Endothelial cell of umbilical vein (primary cell): ENCODE measurements at regions not wholly inside any gene's neighbourhood (a gene's known extent, or its start where the extent isn't known, plus 50 kb on each side); places are given as distances from the start of the nearest gene placed in this dataset.

Source experiments
- BruUV-seq: library from RNA; stranded (reverse); fragments of 400-500 nt; replicated peaks from 2 replicates; lab custom pipeline; 2021; lab: Mats Ljungman, UMichigan
- CTCF ChIA-PET: fragments of 300-600, 350-600 bp; sonication (Branson Sonifier 250); formaldehyde crosslinking; loops from one replicate; lab custom pipeline; 2021; ENCODE audit warnings: antibody characterized with exemption, inconsistent platforms; lab: Charles Lee
- POLR2A ChIA-PET: fragments of 300-600, 350-600 bp; sonication (Branson Sonifier 250); formaldehyde crosslinking; loops from one replicate; lab custom pipeline; 2021; ENCODE audit warnings: antibody characterized with exemption, inconsistent platforms; lab: Charles Lee
- DNase-seq: peaks from one replicate; pipeline ENCODE4 v3.0.0-alpha.2; 2011; ENCODE audit warnings: low read depth, low spot score
- FAIRE-seq: peaks from 2 replicates; lab custom pipeline; 2011; peaks lifted over from hg19 to GRCh38; lab: Jason Lieb, UNC
- H2AFZ ChIP-seq: 2 replicates; pipeline ENCODE4 v1.6.0; 2012; ENCODE audit warnings: low read depth, low read length, control low read depth, inconsistent platforms
- H3K27ac ChIP-seq: 2 replicates; pipeline ENCODE4 v1.5.1; 2011; ENCODE audit warnings: low read depth, mild to moderate bottlenecking, control low read depth, low read length, moderate library complexity; ENCODE audit not compliant: insufficient read depth
- H3K27me3 ChIP-seq, 2 experiments: 2 replicates each; pipeline versions ENCODE4 v1.6.0 to v1.6.1; 2011; ENCODE audit warnings: low read length in 2 of 2, mixed read lengths in 1 of 2; ENCODE audit not compliant: control insufficient read depth in 2 of 2, insufficient read depth in 2 of 2
- H3K36me3 ChIP-seq, 2 experiments: 2 replicates in 1 of 2; 3 replicates in 1 of 2; pipeline ENCODE4 v1.5.1; 2011; ENCODE audit warnings: low read length in 2 of 2, mild to moderate bottlenecking in 1 of 2, moderate library complexity in 1 of 2; ENCODE audit not compliant: control insufficient read depth in 2 of 2, insufficient read depth in 2 of 2; ENCODE audit errors: extremely low read depth in 1 of 2
- H3K4me1 ChIP-seq: 3 replicates; pipeline ENCODE4 v1.5.1; 2011; ENCODE audit warnings: mild to moderate bottlenecking, low read length; ENCODE audit not compliant: control insufficient read depth, insufficient read depth; ENCODE audit errors: extremely low read depth
- H3K4me2 ChIP-seq: 2 replicates; pipeline ENCODE4 v1.6.1; 2011; ENCODE audit warnings: low read length, control low read depth, mixed read lengths; ENCODE audit not compliant: insufficient read depth
- H3K4me3 ChIP-seq, 3 experiments: fragments of 200-600 bp in 1 of 3; sonication (generic), shearing (Covaris generic) in 1 of 3; replicated peaks in 1 of 3; 2 replicates each; pipeline ENCODE4 v1.5.1; 2011 to 2016; ENCODE audit warnings: control low read depth in 3 of 3, low read length in 3 of 3, mild to moderate bottlenecking in 2 of 3, inconsistent platforms in 1 of 3, low read depth in 1 of 3, moderate library complexity in 1 of 3; ENCODE audit not compliant: insufficient read depth in 1 of 3
- H3K79me2 ChIP-seq: 2 replicates; pipeline ENCODE4 v1.6.0; 2012; ENCODE audit warnings: low read length, inconsistent platforms; ENCODE audit not compliant: control insufficient read depth, insufficient read depth
- H3K9ac ChIP-seq: replicated peaks from 2 replicates; pipeline ENCODE3; 2011; ENCODE audit warnings: low read length, control low read depth; ENCODE audit not compliant: insufficient read depth; ENCODE audit errors: extremely low read depth
- H3K9me1 ChIP-seq: replicated peaks from 3 replicates; pipeline ENCODE4 v1.6.0; 2011; ENCODE audit warnings: mild to moderate bottlenecking, low read length; ENCODE audit not compliant: control insufficient read depth, insufficient read depth; ENCODE audit errors: extremely low read depth
- H3K9me3 ChIP-seq: replicated peaks from 2 replicates; pipeline ENCODE4 v1.5.1; 2012; ENCODE audit warnings: low read length, inconsistent platforms; ENCODE audit not compliant: control insufficient read depth, insufficient read depth
- H4K20me1 ChIP-seq: replicated peaks from 2 replicates; pipeline ENCODE3; 2011; ENCODE audit warnings: mild to moderate bottlenecking, low read length; ENCODE audit not compliant: control insufficient read depth, insufficient read depth; ENCODE audit errors: extremely low read depth
- EZH2 ChIP-seq: IDR thresholded peaks from 2 replicates; pipeline ENCODE4 v1.6.1; 2012; ENCODE audit warnings: borderline replicate concordance, low read depth, mild to moderate bottlenecking, moderate library complexity, low read length, inconsistent platforms; ENCODE audit not compliant: severe bottlenecking
- FOS ChIP-seq: IDR thresholded peaks from 2 replicates; pipeline ENCODE4 v1.6.1; 2011; ENCODE audit warnings: mild to moderate bottlenecking, low read length, moderate library complexity, borderline replicate concordance; ENCODE audit not compliant: insufficient read depth
- GATA2 ChIP-seq: IDR thresholded peaks from 2 replicates; pipeline ENCODE4 v1.7.0; 2011; ENCODE audit warnings: low read depth, mild to moderate bottlenecking, moderate library complexity, mixed read lengths, low read length; ENCODE audit not compliant: insufficient read length, insufficient read depth
- JUN ChIP-seq: IDR thresholded peaks from 2 replicates; pipeline ENCODE4 v1.6.1; 2011; ENCODE audit warnings: borderline replicate concordance, low read depth; ENCODE audit not compliant: insufficient read length, insufficient read depth
- MYC ChIP-seq: IDR thresholded peaks from one replicate; pipeline ENCODE4 v1.6.1; 2011; ENCODE audit warnings: mild to moderate bottlenecking, low read depth, low read length
- POLR2A ChIP-seq: IDR thresholded peaks from 2 replicates; pipeline ENCODE4 v1.6.1; 2012; ENCODE audit warnings: low read depth, mild to moderate bottlenecking, control low read depth, low read length
- POLR2AphosphoS5 ChIP-seq: IDR thresholded peaks from 2 replicates; pipeline ENCODE4 v1.6.1; 2012; ENCODE audit warnings: low read depth, mild to moderate bottlenecking, control low read depth, low read length, moderate library complexity; ENCODE audit not compliant: insufficient read depth
- dilution Hi-C: fragments of 300-500 bp; cut with MboI; formaldehyde crosslinking; loops from one replicate; pipeline ENCODE4 v1.15.0; 2019; ENCODE audit warnings: low sequenced_read_pairs; ENCODE audit not compliant: extremely low pct_ligation_motif_present
- intact Hi-C: fragments of 100-400 bp; cut with micrococcal nuclease; formaldehyde crosslinking; loops from one replicate; pipeline ENCODE4 v1.10.0; 2022
- TF ChIP-seq, protein P1 (sequence below): IDR thresholded peaks from 2 replicates; pipeline ENCODE4 v1.6.1; 2011; ENCODE audit not compliant: insufficient read depth, insufficient read length
- TF ChIP-seq, protein P2 (sequence below), 2 donors: IDR thresholded peaks; 1 replicate in 1 of 2; 2 replicates in 1 of 2; pipeline ENCODE4 v1.5.1; 2011; ENCODE audit warnings: low read length in 2 of 2, mild to moderate bottlenecking in 2 of 2, moderate library complexity in 2 of 2, control low read depth in 1 of 2, inconsistent platforms in 1 of 2, low read depth in 1 of 2; ENCODE audit not compliant: insufficient read depth in 1 of 2; ENCODE audit errors: extremely low read depth in 1 of 2

DNA sequence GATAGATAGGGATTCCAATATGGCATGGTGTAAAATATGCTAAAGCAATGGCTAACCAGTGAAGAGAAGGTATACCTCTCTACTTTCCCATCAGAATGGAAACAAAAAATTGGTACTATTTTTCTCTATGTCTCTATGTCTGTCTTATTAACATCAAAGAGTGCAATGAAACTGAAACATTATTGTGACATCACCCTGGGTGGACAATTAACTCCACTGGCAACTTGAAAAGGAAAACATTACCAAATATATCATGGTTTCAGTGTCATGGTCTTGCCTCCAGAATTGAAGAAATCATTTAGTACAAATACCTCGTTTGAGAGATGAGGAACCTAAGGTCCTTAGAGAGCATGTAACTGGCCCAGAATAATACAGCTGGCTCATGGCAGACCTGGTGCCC, 1132.5 kb upstream of the MAP3K7 start:
- no peak overlapping the region for H2AFZ ChIP-seq
- CTCF ChIA-PET, result no interaction called here

More for the DNA sequence above, 1132.5 kb upstream of the MAP3K7 start:
- TF ChIP-seq POLR2A, result no peak
- TF ChIP-seq, protein P1, sequence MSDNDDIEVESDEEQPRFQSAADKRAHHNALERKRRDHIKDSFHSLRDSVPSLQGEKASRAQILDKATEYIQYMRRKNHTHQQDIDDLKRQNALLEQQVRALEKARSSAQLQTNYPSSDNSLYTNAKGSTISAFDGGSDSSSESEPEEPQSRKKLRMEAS, result no peak
- TF ChIP-seq JUN, result no peak
- no peak for TF ChIP-seq FOS
- TF ChIP-seq MYC, result no peak
- TF ChIP-seq GATA2, result no peak
- no peak for TF ChIP-seq POLR2AphosphoS5
- TF ChIP-seq EZH2, result no peak
- TF ChIP-seq, protein P2, sequence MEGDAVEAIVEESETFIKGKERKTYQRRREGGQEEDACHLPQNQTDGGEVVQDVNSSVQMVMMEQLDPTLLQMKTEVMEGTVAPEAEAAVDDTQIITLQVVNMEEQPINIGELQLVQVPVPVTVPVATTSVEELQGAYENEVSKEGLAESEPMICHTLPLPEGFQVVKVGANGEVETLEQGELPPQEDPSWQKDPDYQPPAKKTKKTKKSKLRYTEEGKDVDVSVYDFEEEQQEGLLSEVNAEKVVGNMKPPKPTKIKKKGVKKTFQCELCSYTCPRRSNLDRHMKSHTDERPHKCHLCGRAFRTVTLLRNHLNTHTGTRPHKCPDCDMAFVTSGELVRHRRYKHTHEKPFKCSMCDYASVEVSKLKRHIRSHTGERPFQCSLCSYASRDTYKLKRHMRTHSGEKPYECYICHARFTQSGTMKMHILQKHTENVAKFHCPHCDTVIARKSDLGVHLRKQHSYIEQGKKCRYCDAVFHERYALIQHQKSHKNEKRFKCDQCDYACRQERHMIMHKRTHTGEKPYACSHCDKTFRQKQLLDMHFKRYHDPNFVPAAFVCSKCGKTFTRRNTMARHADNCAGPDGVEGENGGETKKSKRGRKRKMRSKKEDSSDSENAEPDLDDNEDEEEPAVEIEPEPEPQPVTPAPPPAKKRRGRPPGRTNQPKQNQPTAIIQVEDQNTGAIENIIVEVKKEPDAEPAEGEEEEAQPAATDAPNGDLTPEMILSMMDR (IDR thresholded peaks at IDR 0.05; ENCODE audit: extremely low read depth in 1 of 2, insufficient read depth in 1 of 2, low read depth in 1 of 2, low read length in 2 of 2), result no peak
- BruUV-seq, result no TSS peak
- Histone ChIP-seq H3K36me3 (no peaks in the 10 kb centered on the region), H3K9me3 (no peaks in the 10 kb centered on the region), H3K9ac (no peak overlapping the region), H3K79me2 (no peaks in the 10 kb centered on the region), H3K9me1 (no peaks in the 10 kb centered on the region), H3K4me2 (no peak overlapping the region), H4K20me1 (no peaks in the 10 kb centered on the region), H3K4me3 (no peak overlapping the region), H3K27ac (no peak overlapping the region), H3K4me1 (no peaks in the 10 kb centered on the region), H3K27me3 (no peaks in the 10 kb centered on the region)
- intact Hi-C loops, result no loop called here
- no peak for FAIRE-seq
- DNase-seq, result no peak
- POLR2A ChIA-PET, result no interaction called here
- dilution Hi-C loops, result no loop called here
